ENCODE measurements at regions not wholly inside any gene's neighbourhood (a gene's known extent, or its start where the extent isn't known, plus 50 kb on each side); places are given as distances from the start of the nearest gene placed in this dataset.

DNA sequence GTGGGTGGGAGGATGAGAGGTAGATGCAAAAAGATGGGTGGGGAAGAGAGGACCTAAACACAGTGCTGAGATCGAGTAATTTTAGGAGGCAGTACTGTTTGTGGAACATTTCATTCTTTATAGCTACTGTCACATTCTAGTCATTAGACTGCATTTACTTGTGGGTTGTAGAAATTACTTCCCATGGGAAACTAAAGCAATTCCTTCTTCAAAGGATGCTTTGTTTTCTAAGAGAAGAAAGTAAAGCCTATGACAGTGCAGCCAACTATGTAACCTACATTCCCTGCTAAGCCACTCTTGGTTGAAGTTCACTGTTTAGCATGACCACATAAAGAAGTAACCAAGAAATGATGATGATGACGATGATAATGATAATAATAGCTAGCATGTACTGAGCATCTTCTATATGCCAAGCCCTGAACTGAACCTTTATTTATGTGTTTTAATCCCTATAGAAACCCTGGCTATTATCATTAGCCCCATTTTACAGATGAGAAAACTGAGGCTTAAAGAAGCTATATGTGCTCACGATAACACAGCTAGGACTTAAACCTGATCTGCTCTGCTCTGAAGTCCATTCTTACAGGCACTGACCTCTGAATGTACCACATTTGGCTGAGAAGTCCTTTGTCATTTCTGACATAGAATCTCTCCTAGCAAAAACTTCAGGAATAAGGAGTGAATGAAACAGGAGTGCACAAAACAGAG lies 114.5 kb upstream of the KIT start:
- TF ChIP-seq RCOR1 (IDR thresholded peaks at IDR 0.05; ENCODE audit: insufficient replicate concordance, low read length) (peak; percentile 60), SMC3 (IDR thresholded peaks at IDR 0.05; ENCODE audit: low read depth, low read length) (no peak), FOS (IDR thresholded peaks at IDR 0.05; ENCODE audit: low read depth, low read length) (peak; percentile 33; the same call in 1 of the 2 replicates)
- Histone ChIP-seq H3K56ac (ENCODE audit: extremely low read depth, insufficient read depth, low read length) (no peak overlapping the region), H3K18ac (ENCODE audit: low read depth, low read length) (peak overlapping the region; percentile 60; the same call in 1 of the 2 replicates), H3K9me1 (ENCODE audit: insufficient read depth, low read length) (peaks cover 6% of the 10 kb centered on the region), H2BK15ac (ENCODE audit: low read depth, low read length) (0 out of 3 replicates have a peak overlapping the region, but pooled peaks have one; percentile 33), H3K4ac (ENCODE audit: low read depth, low read length) (peak overlapping the region; percentile 41; the same call in 1 of the 2 replicates), H2BK20ac (ENCODE audit: low read depth, low read length) (peak overlapping the region; percentile 27), H3K9ac (ENCODE audit: low read depth, low read length) (no peak overlapping the region), H3K9me3 (ENCODE audit: control insufficient read depth, insufficient read depth, low read length) (no peaks in the 10 kb centered on the region), H3K4me1 (ENCODE audit: control insufficient read depth, insufficient read depth, low read length) (peaks cover 25% of the 10 kb centered on the region), H4K5ac (ENCODE audit: low read depth, low read length) (no peak overlapping the region), H3K27ac (ENCODE audit: insufficient read depth, low read length) (0 out of 2 replicates have a peak overlapping the region, but pooled peaks have one; percentile 18), H2BK5ac (ENCODE audit: low read depth, low read length, poor library complexity, severe bottlenecking) (peak overlapping the region; percentile 74), H3K79me1 (ENCODE audit: low read depth in 1 of 2, low read length in 2 of 2) (no peaks in the 10 kb centered on the region), H2AFZ (replicated peaks; ENCODE audit: low read length, poor library complexity) (no peak overlapping the region), H3K4me2 (ENCODE audit: low read depth, low read length) (no peak overlapping the region), H3K14ac (replicated peaks; ENCODE audit: low read depth, low read length) (0 out of 2 replicates have a peak overlapping the region, but pooled peaks have one; percentile 70), H4K91ac (ENCODE audit: insufficient read depth, low read depth, low read length) (peak overlapping the region; percentile 81; the same call in 1 of the 2 replicates), H3K36me3 (ENCODE audit: control insufficient read depth, insufficient read depth, low read length) (no peaks in the 10 kb centered on the region), H3K23ac (ENCODE audit: low read depth, low read length) (no peak overlapping the region), H2AK9ac (replicated peaks; ENCODE audit: low read depth, low read length, poor library complexity) (no peak overlapping the region), H3K27me3 (ENCODE audit: control insufficient read depth, insufficient read depth, low read length) (no peaks in the 10 kb centered on the region), H4K8ac (ENCODE audit: low read depth in 2 of 2, low read length in 2 of 2) (peak overlapping the region in 1 of 2 experiments; percentile 48; a peak in 1 of 4 replicates), H2BK120ac (ENCODE audit: low read depth, low read length) (peak overlapping the region; percentile 91), H3K4me3 (ENCODE audit: insufficient read depth, low read depth, low read length) (no peak overlapping the region), H4K20me1 (ENCODE audit: insufficient read depth, low read length) (no peaks in the 10 kb centered on the region), H2AK5ac (ENCODE audit: low read depth, low read length) (peak overlapping the region; percentile 61; the same call in 1 of the 2 replicates)
- in situ Hi-C loops (cut with MboI; ENCODE audit: low sequenced_read_pairs) (no loop called here), intact Hi-C loops (cut with micrococcal nuclease) (loop anchor here (2.0 kb wide), 1 partner anchor 116 kb away; no protein-coding TSS in a partner anchor), dilution Hi-C loops (cut with HindIII; ENCODE audit: low sequenced_read_pairs, unreplicated experiment) (no loop called here)
- ChIA-PET CTCF (interaction anchor here (0.6 kb wide), 1 partner anchor 106 kb away, joined by 3 read pairs; no protein-coding TSS in a partner anchor), POLR2A (ENCODE audit: unreplicated experiment) (no interaction called here)
- ATAC-seq (ENCODE audit: low read depth) (peak; percentile 53), DNase-seq (peak; percentile 94)
- BruUV-seq (replicated peaks), result no TSS peak
- WGBS, 2 experiments (ENCODE audit: extremely low coverage in 2 of 2, insufficient read length in 1 of 2), result no CpG with 5 or more reads among the region's 3 CpGs

Data from IMR-90 (cell line).